ENCODE measurements at regions not wholly inside any gene's neighbourhood (a gene's known extent, or its start where the extent isn't known, plus 50 kb on each side); places are given as distances from the start of the nearest gene placed in this dataset.
"Not testable (repeated sequence)": the region's sequence is repeated elsewhere in the genome, so short reads cannot be mapped to it uniquely, and the experiment has no call there.

GRCh38 chr1:220966881-220967611 lies 87.8 kb downstream of the HLX start:
- Mint-ChIP-seq H3K27ac (no peak overlapping the region), H3K27me3 (ENCODE audit: low read depth in 3 of 3) (peaks cover 0 to 2% (median 2%) of the 10 kb centered on the region in 3 donors), H3K9me3 (peaks cover 0 to 10% (median 5%) of the 10 kb centered on the region in 6 donors), H3K36me3 (no peaks in the 10 kb centered on the region), H3K4me1 (no peaks in the 10 kb centered on the region), H3K4me3 (no peak overlapping the region)
- DNase-seq: no peak

- DNase-seq: no peak
- Mint-ChIP-seq H3K9me3 (peaks cover 0 to 10% (median 5%) of the 10 kb centered on the region in 6 donors), H3K4me3 (no peak overlapping the region), H3K27ac (no peak overlapping the region), H3K36me3 (no peaks in the 10 kb centered on the region), H3K27me3 (ENCODE audit: low read depth in 3 of 3) (peaks cover 0 to 2% (median 2%) of the 10 kb centered on the region in 3 donors), H3K4me1 (no peaks in the 10 kb centered on the region)
These were observed 88.7 kb downstream of the HLX start for GRCh38 chr1:220967911-220968310.

GRCh38 chr1:220969281-220969680 lies 90.0 kb downstream of the HLX start:
- H3K4me1 Mint-ChIP-seq; DNase-seq; H3K9me3 Mint-ChIP-seq; H3K4me3 Mint-ChIP-seq; H3K27ac Mint-ChIP-seq; H3K27me3 Mint-ChIP-seq (ENCODE audit: low read depth in 3 of 3); H3K36me3 Mint-ChIP-seq: not testable (repeated sequence)

- Mint-ChIP-seq H3K4me3 (no peak overlapping the region), H3K27me3 (ENCODE audit: low read depth in 3 of 3) (peaks cover 0 to 2% (median 0%) of the 10 kb centered on the region in 3 donors), H3K27ac (no peak overlapping the region), H3K9me3 (peaks cover 0 to 6% (median 1%) of the 10 kb centered on the region in 6 donors), H3K36me3 (no peaks in the 10 kb centered on the region), H3K4me1 (no peaks in the 10 kb centered on the region)
- no peak for DNase-seq
These were observed 91.1 kb downstream of the HLX start for GRCh38 chr1:220970311-220970710.

GRCh38 chr1:220971221-220971620 lies 92.0 kb downstream of the HLX start:
- Mint-ChIP-seq H3K4me3 (no peak overlapping the region), H3K36me3 (no peaks in the 10 kb centered on the region), H3K27me3 (ENCODE audit: low read depth in 3 of 3) (peaks cover 0 to 2% (median 0%) of the 10 kb centered on the region in 3 donors), H3K9me3 (peaks cover 0 to 6% (median 1%) of the 10 kb centered on the region in 6 donors), H3K27ac (no peak overlapping the region), H3K4me1 (no peaks in the 10 kb centered on the region)
- no peak for DNase-seq

- Mint-ChIP-seq H3K27me3 (ENCODE audit: low read depth in 3 of 3) (peaks cover 0 to 5% (median 0%) of the 10 kb centered on the region in 3 donors), H3K4me1 (no peaks in the 10 kb centered on the region), H3K36me3 (no peaks in the 10 kb centered on the region), H3K27ac (no peak overlapping the region), H3K9me3 (peaks cover 0 to 5% (median under 1%) of the 10 kb centered on the region in 6 donors), H3K4me3 (no peak overlapping the region)
- DNase-seq: no peak
These were observed 95.2 kb downstream of the HLX start for GRCh38 chr1:220974431-220974830.

GRCh38 chr1:220976390-220976789 lies 97.1 kb downstream of the HLX start:
- DNase-seq: no peak
- no peaks in the 10 kb centered on the region for H3K36me3 Mint-ChIP-seq
- peaks cover 0 to 1% (median 0%) of the 10 kb centered on the region in 6 donors for H3K9me3 Mint-ChIP-seq
- H3K27me3 Mint-ChIP-seq (ENCODE audit: low read depth in 3 of 3): peaks cover 0 to 6% (median 0%) of the 10 kb centered on the region in 3 donors
- no peak overlapping the region for H3K4me3 Mint-ChIP-seq
- H3K27ac Mint-ChIP-seq: no peak overlapping the region
- H3K4me1 Mint-ChIP-seq: no peaks in the 10 kb centered on the region

- no peak for DNase-seq
- H3K4me1 Mint-ChIP-seq: no peaks in the 10 kb centered on the region
- no peak overlapping the region for H3K4me3 Mint-ChIP-seq
- no peaks in the 10 kb centered on the region for H3K36me3 Mint-ChIP-seq
- no peak overlapping the region for H3K27ac Mint-ChIP-seq
- H3K9me3 Mint-ChIP-seq: peaks cover 0 to 2% (median 0%) of the 10 kb centered on the region in 6 donors
- peaks cover 0 to 4% (median 0%) of the 10 kb centered on the region in 3 donors for H3K27me3 Mint-ChIP-seq (ENCODE audit: low read depth in 3 of 3)
These were observed 100.1 kb downstream of the HLX start for GRCh38 chr1:220979371-220979770.

GRCh38 chr1:220982686-220983085 lies 103.4 kb downstream of the HLX start:
- Mint-ChIP-seq H3K27ac (no peak overlapping the region), H3K4me3 (no peak overlapping the region), H3K4me1 (no peaks in the 10 kb centered on the region), H3K27me3 (ENCODE audit: low read depth in 3 of 3) (peaks cover 0 to 1% (median 0%) of the 10 kb centered on the region in 3 donors), H3K9me3 (peaks cover 0 to 2% (median 0%) of the 10 kb centered on the region in 6 donors), H3K36me3 (no peaks in the 10 kb centered on the region)
- no peak for DNase-seq

GRCh38 chr1:220983877-220984635 lies 104.8 kb downstream of the HLX start:
- Mint-ChIP-seq H3K9me3 (peaks cover 0 to 2% (median 0%) of the 10 kb centered on the region in 6 donors), H3K27ac (no peak overlapping the region), H3K4me3 (no peak overlapping the region), H3K4me1 (no peaks in the 10 kb centered on the region), H3K36me3 (no peaks in the 10 kb centered on the region), H3K27me3 (ENCODE audit: low read depth in 3 of 3) (peaks cover 0 to 1% (median 0%) of the 10 kb centered on the region in 3 donors)
- DNase-seq: no peak

GRCh38 chr1:220990427-220991339 lies 111.4 kb downstream of the HLX start:
- Mint-ChIP-seq H3K9me3 (peaks cover 0 to 5% (median 0%) of the 10 kb centered on the region in 6 donors), H3K36me3 (no peaks in the 10 kb centered on the region), H3K27ac (no peak overlapping the region), H3K27me3 (ENCODE audit: low read depth in 3 of 3) (peaks cover 0 to 6% (median 3%) of the 10 kb centered on the region in 3 donors), H3K4me1 (no peaks in the 10 kb centered on the region), H3K4me3 (no peak overlapping the region)
- DNase-seq: no peak

- H3K4me3 Mint-ChIP-seq: no peak overlapping the region
- H3K27ac Mint-ChIP-seq: no peak overlapping the region
- peaks cover 0 to 6% (median 3%) of the 10 kb centered on the region in 3 donors for H3K27me3 Mint-ChIP-seq (ENCODE audit: low read depth in 3 of 3)
- H3K9me3 Mint-ChIP-seq: peaks cover 0 to 5% (median 0%) of the 10 kb centered on the region in 6 donors
- no peaks in the 10 kb centered on the region for H3K36me3 Mint-ChIP-seq
- H3K4me1 Mint-ChIP-seq: no peaks in the 10 kb centered on the region
- no peak for DNase-seq
These were observed 112.3 kb downstream of the HLX start for GRCh38 chr1:220991506-220991905.

- no peak for DNase-seq
- Mint-ChIP-seq H3K27me3 (ENCODE audit: low read depth in 3 of 3) (peaks cover 0 to 6% (median 3%) of the 10 kb centered on the region in 3 donors), H3K36me3 (no peaks in the 10 kb centered on the region), H3K27ac (no peak overlapping the region), H3K4me1 (no peaks in the 10 kb centered on the region), H3K9me3 (peaks cover 0 to 8% (median 0%) of the 10 kb centered on the region in 6 donors), H3K4me3 (no peak overlapping the region)
These were observed 112.9 kb downstream of the HLX start for GRCh38 chr1:220991959-220992704.

Data from immature natural killer cell (primary cell).